ENCODE measurements at regions not wholly inside any gene's neighbourhood (a gene's known extent, or its start where the extent isn't known, plus 50 kb on each side); places are given as distances from the start of the nearest gene placed in this dataset.

- Histone ChIP-seq H2BK5ac (ENCODE audit: low read depth, low read length) (no peak overlapping the region), H4K5ac (ENCODE audit: insufficient read length, low read depth, low read length) (no peak overlapping the region), H2BK120ac (replicated peaks; ENCODE audit: low read depth, low read length) (no peak overlapping the region), H2AK5ac (ENCODE audit: low read depth, low read length) (no peak overlapping the region), H3K79me2 (ENCODE audit: control insufficient read depth in 1 of 2, insufficient read depth in 2 of 2, low read length in 2 of 2) (no peaks in the 10 kb centered on the region), H3K27ac (ENCODE audit: low read depth, low read length) (no peak overlapping the region), H3K79me1 (ENCODE audit: low read depth, low read length) (no peaks in the 10 kb centered on the region), H3K18ac (ENCODE audit: extremely low read depth, low read length) (no peak overlapping the region), H3K14ac (ENCODE audit: insufficient read length) (no peak overlapping the region), H4K91ac (replicated peaks; ENCODE audit: insufficient read length, low read length) (no peak overlapping the region), H4K20me1 (replicated peaks in 1 of 2; ENCODE audit: control insufficient read depth in 1 of 2, insufficient read depth in 2 of 2, low read length in 2 of 2) (no peaks in the 10 kb centered on the region), H2BK15ac (ENCODE audit: low read length) (no peak overlapping the region), H3K23me2 (ENCODE audit: low read depth, low read length) (no peaks in the 10 kb centered on the region), H2BK12ac (ENCODE audit: low read depth, low read length) (no peak overlapping the region), H3K56ac (replicated peaks; ENCODE audit: insufficient read length, low read depth, low read length) (no peak overlapping the region), H3K4me2 (ENCODE audit: insufficient read depth in 1 of 2, low read depth in 2 of 2, low read length in 2 of 2) (no peak overlapping the region), H3K27me3 (replicated peaks in 1 of 4; ENCODE audit: control insufficient read depth in 3 of 4, extremely low read depth in 1 of 4, insufficient read depth in 3 of 4, low read length in 3 of 4) (no peaks in the 10 kb centered on the region; a peak in 2 of 7 replicates), H3K4me3 (ENCODE audit: extremely low read depth in 1 of 4, insufficient read depth in 2 of 4, low read depth in 3 of 4, low read length in 4 of 4) (no peak overlapping the region), H3K4me1 (replicated peaks in 1 of 4; ENCODE audit: control insufficient read depth in 3 of 4, insufficient read depth in 4 of 4, low read length in 3 of 4) (peaks cover 0 to 8% (median 0%) of the 10 kb centered on the region in 4 experiments; a peak in 1 of 7 replicates), H4K8ac (ENCODE audit: extremely low read depth, insufficient read depth, low read length) (no peak overlapping the region), H3K4ac (replicated peaks; ENCODE audit: insufficient read length, low read depth, low read length) (no peak overlapping the region), H3K9ac (replicated peaks in 1 of 4; ENCODE audit: extremely low read depth in 1 of 4, low read depth in 3 of 4, low read length in 3 of 4) (no peak overlapping the region), H2BK20ac (ENCODE audit: low read length) (no peak overlapping the region), H3K23ac (ENCODE audit: insufficient read length) (no peak overlapping the region), H3K36me3 (ENCODE audit: control insufficient read depth in 2 of 4, insufficient read depth in 4 of 4, low read length in 3 of 4) (no peaks in the 10 kb centered on the region), H3K9me3 (ENCODE audit: insufficient read depth in 2 of 2, low read depth in 1 of 2, low read length in 1 of 2) (no peaks in the 10 kb centered on the region), H2AFZ (ENCODE audit: low read length) (no peak overlapping the region)
- ChIA-PET CTCF (ENCODE audit: partially characterized antibody) (interaction anchor here (0.6 to 3.0 kb wide), 10 partner anchors 13 to 137 kb away, joined by 3 to 9 read pairs (median 4); no protein-coding TSS in a partner anchor), POLR2A (ENCODE audit: partially characterized antibody) (interaction anchor here (0.6 kb wide), 1 partner anchor 8 kb away, joined by 3 read pairs; no protein-coding TSS in a partner anchor)
- 71% methylated on average over 1 of the region's 1 CpG; no CpG with 5 or more reads in 1 of the 2 experiments for WGBS, 2 experiments (ENCODE audit: extremely low coverage in 1 of 2, insufficient coverage in 1 of 2, insufficient read length in 1 of 2, insufficient replicate concordance in 2 of 2, low coverage in 1 of 2, low lambda C conversion rate in 2 of 2, missing lambda C conversion rate in 1 of 2)
- TF ChIP-seq RAD21 (IDR thresholded peaks at IDR 0.05 in 1 of 2, conservative IDR thresholded peaks at IDR 0.05 in 1 of 2; ENCODE audit: low read depth in 2 of 2, low read length in 2 of 2) (peak; percentile 9 to 27; a peak in 2 of 4 replicates), ZNF274 (IDR thresholded peaks at IDR 0.05; ENCODE audit: borderline replicate concordance, extremely low read depth, low read length) (no peak), RXRA (IDR thresholded peaks at IDR 0.05; ENCODE audit: insufficient read depth, low read depth, low read length) (no peak), GABPA (IDR thresholded peaks at IDR 0.05; ENCODE audit: borderline replicate concordance, insufficient read depth, low read length) (no peak), POLR2AphosphoS5 (IDR thresholded peaks at IDR 0.05; ENCODE audit: low read depth, low read length) (no peak), SAP30 (IDR thresholded peaks at IDR 0.05; ENCODE audit: insufficient read depth, insufficient replicate concordance, low read length) (no peak), TEAD4 (IDR thresholded peaks at IDR 0.05; ENCODE audit: low read depth, low read length) (no peak), BCL11A (IDR thresholded peaks at IDR 0.05; ENCODE audit: low read depth in 2 of 2, low read length in 2 of 2) (no peak), E2F6 (IDR thresholded peaks at IDR 0.05) (no peak)
- no peak for FAIRE-seq
- DNase-seq (ENCODE audit: low read depth in 1 of 2, low spot score in 2 of 2), result no peak
These were observed 138.6 kb upstream of the SERTAD2 start for GRCh38 chr2:64792300-64792699.

All from H1 (cell line).